Left renal pelvis (tissue), 4 donors: ENCODE measurements at regions not wholly inside any gene's neighbourhood (a gene's known extent, or its start where the extent isn't known, plus 50 kb on each side); places are given as distances from the start of the nearest gene placed in this dataset.

Experiments
- DNase-seq, 4 donors: peaks; one replicate each; pipeline ENCODE4 v3.0.0-alpha.2; 2013; ENCODE audit warnings: low read depth in 4 of 4, low spot score in 3 of 4

DNA sequence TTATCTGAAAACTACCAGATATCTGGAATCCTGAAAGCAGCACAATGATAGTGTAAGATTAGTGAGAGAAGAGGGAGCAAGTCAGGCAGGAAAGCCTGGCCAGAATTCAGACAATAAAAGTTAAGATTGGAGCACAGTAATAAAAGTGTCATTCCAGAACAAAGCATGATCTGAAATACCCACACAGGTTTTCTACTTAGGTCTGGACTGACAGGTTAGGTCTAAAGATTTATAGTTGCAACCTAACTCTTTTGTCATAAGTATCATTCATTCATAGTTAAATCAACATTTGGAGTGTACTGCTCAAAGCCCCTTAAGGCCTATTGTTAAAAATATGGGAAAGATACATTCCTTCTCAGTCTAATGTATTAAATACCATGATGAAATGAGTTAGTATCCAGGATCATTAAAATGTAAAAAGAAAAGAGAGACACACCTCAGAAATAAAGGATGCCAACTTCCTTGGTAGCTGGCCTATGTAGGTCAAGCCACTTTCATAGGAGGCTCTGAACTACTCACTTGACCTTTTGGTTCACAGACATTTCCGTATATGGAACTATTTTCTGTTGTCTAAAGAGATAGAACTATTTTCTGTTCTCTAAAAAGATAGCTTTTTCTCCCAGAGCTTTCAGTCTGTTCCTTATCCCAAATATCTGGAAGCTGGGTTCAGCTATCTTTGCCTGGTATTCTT is 105.2 kb downstream of the FAS start:
- DNase-seq, result no peak

DNA sequence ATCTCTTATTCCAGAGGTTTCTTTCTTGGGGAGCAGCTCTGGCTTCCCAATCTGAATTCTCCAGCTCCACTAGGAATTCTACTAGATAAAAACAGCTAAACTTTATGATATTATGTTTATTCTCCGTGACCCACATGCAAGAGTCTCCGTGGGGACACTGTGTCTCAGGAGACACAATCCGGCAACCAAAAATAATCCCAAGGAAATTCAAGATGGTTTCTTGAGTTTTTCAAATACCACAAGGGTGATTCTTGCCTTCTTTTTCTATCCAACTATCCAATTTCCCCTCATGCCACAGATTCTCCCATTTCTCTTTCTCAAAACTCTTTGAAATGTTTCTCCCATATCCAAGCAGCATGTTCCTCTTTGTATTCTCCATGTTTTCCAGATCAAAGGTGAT is 103.1 kb downstream of the FAS start:
- no peak for DNase-seq

DNA sequence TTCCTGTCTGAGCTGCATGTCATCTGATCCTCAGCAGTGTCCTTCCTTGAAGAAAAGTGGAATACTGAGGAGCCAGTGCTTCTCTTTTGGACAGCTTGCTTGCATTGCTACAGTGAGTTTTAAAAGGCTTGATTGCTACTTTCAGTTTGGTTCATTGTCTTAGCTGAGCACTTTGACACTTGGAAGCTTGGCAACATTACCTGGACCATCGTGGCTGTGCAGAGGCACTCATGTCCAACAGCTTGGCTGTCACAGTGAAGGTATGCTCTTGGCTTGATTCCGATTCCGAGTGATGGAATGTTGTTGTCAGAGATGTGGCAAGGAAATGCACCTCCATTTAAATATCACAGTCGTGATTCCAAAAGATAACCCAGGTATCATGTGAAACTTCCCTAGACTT is 102.4 kb downstream of the FAS start:
- DNase-seq, result no peak

DNA sequence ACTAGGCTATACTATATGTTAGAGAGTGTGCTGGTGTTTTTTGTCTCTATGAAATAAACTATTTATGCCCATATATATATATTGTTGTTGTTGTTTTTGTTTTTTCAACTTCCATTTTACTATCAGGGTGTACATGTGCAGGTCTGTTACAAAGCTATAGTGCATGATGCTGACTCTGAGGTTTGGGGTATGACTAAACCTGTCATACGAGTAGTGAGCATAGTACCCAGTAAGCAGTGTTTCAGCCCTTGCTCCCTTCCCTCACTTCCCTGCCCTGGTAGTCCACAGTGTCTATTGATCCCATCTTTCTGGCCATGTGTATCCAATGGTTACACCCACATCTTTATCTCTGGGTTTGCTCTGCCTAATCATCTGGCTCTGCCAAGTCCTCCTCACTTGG is 101.8 kb downstream of the FAS start:
- DNase-seq, result no peak

DNA sequence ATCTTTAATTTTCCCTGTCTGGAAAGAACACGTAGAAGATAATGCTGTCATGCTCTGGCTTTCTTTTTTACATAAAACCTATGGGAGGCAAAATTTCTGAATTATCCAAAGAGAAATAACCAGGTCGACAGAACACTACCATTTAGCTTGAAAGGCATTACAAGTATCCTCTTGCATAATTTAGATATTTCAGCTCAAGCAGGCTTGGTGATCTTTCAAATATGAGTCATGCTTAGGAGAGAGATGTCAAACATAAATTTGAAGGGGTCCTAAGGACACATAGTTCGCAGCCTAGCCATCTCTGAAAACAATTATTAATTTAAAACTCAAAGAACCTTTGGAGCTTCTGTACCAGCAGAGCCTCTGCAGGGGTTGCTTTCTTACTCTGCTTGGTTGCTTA is 100.9 kb downstream of the FAS start:
- DNase-seq, result no peak

DNA sequence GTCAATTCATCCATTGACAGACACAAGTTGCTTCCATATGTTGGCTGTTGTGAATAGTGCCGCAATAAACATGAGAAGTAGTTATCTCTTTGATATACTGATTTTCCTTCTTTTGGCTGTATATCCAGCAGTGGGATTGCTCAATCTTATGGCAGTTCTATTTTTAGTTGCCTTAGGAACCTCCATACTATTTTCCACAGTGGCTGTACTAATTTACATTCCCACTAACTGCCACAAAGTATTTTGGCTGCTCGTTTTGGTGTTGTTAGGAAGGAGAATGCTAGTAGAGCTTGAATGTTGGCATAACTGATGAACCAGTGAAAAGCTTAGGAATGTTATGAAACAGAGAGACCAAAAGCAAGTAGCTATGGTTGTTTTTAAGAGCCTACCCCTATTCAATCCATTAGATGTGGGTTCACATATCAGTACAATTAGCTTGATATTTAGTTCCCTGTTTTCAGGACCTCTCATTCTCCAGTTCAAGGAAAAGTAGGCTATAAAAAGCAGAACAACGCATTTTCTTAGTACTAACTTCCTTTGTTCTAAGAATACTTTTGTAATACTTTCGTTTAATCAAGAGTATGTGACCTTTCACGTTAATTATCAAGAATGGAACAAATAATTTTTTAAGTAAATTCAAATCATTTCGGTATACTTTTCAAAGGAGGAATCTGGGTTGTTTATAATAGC is 100.3 kb downstream of the FAS start:
- DNase-seq, result no peak

DNA sequence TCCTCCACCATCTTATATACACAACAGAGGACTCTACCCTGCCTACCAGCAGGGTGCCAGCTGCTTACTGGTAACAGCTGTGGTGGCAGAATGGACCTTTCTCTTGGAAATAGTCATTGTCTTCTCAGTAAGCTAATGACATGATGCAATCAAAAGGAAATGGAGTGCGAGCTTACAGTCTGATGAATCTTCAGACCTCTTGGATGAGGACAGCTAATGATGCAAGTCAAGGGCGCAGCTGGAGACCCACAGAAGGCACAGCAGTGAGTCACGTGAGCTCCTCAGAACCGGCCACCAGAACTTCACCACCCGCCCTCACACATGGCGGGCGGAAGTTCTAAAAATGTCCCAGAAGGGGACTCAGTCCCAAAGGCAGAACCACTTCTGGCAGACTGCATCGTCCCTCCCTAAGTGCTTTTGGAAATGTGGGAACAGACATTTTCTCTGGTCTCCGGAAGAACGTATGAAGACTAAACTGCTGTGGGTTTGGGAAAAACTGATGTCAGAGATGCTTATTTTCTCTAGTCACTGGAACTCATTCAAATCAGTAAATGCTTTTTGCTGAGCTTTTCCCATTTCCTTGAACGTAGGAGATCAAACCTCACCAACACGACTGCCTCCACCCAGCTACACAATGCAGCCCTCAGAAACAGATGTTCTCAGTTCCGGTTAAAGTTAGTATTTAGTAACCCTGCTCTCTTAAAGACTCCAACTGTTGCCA is 96.4 kb downstream of the FAS start:
- DNase-seq, result no peak

DNA sequence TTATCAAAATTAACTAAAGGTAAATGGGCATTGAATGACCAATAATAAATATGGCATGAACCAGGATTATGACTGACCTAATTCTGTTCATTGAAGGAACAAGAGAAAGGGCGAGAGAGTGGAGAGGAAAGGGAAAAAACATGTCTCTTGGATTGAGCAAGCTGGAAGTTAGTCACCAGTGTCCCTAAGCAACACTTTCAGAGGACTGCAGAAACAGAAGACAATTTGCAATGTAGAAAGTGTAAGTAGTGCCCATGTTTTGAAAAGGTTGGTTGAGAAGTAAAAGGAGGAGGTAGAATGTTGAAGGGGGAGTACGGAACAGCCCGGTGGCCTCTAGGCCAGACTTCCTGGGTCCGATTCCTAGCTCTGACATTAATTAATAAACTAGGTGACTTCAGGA is 94.6 kb downstream of the FAS start:
- DNase-seq, result no peak

DNA sequence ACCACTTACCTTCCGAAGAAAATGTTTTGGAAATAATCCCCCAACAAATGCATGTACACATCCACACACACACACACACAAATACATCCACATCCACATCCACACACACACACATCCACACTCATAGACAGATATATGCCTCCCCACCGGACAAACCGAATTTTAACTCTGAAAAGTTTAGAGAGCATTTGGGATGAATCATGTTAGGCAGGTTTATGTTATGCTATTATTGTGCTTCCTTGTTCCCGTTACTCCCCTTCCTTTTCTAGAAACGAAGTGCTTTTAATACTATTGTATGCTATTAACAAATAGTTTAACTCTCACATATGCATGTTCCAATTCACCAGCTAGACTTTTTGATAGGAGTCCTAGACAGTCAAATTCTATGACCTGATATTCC is 91.5 kb downstream of the FAS start:
- DNase-seq, result peak in 1 of 4 donors; percentile 26

DNA sequence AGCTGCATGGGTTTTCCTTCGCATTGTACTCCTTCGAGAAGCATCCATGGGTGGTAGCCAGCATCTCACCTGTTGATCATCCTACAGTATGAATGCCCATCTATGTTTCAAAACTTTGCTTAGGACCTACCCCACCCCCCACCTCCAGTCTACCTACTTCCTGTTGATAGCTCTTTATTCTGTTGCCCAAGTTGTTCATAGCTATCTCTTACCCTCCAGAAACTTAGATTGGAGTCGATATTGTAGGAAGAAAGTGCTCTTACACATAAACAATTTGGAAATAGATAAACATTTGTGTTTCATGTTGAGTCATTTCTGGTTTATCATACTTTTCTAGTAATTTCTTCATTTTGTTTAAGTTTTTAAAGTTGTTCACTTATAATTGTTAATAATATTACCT is 90.1 kb downstream of the FAS start:
- DNase-seq, result no peak

DNA sequence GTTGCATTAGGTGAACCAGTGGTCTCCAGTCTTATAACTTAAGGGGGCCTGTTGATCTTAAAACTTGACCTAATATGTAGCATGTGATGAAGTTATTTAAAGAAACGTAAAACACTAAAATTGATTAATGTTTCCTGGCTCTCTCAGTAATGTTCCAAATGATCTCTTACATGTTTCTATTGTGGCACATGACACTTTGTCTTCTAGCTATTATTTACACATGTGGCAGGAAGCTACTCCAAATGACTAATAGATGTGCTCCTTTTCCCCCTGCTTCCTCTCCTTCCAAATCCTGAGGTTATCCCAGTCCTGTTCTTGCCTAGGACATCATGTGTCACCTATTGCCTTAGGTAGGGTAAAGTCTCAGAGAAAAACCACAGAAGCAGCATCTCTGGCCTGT is 89.4 kb downstream of the FAS start:
- no peak for DNase-seq

DNA sequence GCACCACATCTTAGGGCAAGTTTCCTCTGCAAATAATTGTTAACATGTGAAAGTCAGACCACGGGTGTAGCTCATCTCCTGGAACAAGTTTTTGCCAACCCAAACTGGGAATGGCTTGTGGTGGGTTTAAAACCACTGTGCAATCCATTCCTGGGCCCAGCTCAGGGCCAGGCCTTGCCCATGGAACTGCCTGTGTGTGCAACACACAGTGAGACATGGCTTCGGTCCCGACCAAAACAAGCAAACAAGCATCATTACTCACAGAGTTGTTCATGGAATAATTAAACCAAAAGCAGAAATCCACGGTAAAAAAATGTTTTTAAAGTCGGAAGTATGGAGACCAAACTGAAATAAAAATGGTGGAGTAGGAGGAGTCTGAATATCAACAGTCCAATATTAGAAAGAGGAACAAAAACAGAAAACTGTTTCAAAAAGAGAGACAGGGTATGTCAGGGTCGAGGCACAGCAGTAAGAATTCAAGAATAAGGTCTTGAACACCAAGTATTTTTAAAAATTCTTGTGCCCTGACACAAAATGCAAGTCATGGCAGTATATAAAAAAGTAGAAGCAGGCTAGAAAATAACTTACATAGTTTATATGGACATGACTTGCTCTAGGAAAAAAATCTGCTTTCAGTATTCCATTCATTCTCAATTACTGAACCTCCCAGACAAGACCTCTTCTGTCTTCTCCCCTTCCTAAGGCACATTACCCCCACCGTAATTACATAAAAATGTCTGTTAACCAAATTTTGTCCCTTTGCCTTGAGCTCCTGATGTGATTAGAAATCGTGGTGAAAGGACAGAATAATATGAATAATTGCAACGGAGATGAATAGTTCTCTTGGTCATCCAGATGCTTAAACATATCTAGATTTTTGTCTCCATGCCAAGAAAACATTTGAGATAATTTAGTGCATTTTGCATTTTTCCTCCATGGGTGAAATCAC is 88.4 kb downstream of the FAS start:
- no peak for DNase-seq

DNA sequence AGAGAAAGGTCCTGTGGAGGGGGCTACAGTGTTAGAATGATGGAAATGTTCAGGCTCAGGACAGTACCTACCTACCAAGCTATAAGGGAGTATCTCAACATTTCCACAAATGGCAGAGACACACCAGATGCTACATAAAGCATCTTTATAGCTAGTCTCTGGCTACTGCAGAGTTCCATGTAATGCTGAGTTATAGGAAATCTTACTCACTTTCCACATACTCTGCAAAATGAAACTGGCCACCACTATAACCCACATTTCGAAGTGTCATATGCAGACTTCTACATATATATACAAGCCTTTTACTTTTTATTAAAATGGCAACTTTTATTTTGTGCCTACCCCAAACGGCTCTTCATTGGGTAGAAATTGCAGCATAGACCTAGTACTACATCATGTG is 85.5 kb downstream of the FAS start:
- no peak for DNase-seq

DNA sequence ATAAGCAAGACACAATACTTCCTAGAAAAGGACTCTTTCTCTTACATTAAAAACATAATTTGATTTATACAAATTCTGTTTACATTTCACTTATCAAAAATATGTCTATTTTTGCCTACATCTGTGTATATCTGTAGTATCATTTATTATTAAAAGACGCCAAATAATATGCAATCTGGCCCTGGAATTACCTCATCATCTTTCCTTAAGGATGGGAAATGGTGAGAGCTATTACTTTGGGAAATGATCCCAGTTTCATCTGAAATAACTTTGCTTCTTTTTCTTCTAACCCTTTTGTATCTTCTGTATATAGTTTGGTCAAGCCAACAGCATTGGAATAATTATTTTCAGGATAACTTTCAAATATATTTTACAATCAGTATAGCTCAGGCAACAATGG is 85.0 kb downstream of the FAS start:
- DNase-seq, result no peak

DNA sequence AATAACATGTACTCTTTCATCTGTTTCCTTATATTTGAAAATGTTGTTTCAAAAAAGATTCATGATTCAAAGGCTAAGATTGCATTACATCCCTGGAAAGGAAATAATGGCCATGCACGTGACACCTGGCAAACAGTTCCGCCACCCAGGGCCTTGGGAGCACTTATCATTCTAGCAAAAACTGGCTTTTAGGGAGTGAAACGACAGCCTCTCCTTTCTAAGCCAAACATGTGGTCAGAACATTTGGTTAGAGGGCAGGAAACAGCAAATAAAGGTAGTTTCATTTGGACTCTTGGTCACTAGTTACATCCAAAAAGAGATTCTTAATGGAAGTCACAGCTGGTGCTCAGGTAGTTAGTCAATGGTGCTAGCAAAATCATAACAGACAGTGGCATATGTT is 83.5 kb downstream of the FAS start:
- DNase-seq, result no peak

DNA sequence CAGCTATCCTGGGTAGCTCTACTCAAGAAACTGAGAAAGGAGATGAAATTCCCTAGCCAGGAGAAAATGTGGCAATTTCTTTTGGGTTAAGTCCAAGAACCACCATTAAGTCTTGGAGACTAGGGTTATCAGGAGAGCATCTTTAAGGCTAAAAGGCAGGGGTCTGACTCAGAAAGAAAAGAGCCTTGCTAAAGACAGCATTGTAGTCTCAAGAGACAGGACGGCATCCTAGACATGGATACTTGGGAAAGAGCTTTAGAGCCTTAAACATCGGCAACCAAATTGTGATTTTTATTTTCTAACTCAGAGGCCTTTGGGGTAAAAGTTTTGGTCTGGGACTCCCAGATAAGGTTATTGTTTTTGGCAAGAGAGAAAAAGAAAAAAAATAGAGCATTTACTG is 83.1 kb downstream of the FAS start:
- no peak for DNase-seq

DNA sequence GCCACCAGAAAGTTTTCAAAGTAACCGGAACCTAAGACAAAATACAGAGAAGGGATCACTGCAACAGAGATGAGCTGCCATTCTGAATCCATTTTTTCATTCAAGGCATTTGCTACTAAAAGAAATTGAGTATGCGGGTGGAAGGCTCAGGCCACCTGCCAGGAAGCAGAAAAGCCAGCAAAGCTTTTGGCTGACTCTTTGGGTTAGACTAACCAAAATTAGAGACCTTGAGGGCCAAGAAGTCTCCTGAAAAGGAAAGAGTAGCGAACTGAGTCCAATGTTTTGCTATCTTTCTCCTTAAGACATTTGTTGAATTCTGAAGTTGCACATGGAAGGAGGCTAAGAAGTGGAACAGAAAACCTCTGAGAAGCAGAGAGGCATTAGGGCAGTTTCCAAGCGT is 79.0 kb downstream of the FAS start:
- no peak for DNase-seq
